Sigmoid colon (tissue), 4 donors: ENCODE measurements at regions not wholly inside any gene's neighbourhood (a gene's known extent, or its start where the extent isn't known, plus 50 kb on each side); places are given as distances from the start of the nearest gene placed in this dataset.

Experiments used
- EP300 ChIP-seq, 4 donors: sonication (generic); formaldehyde crosslinking; IDR thresholded peaks; one replicate each; pipeline ENCODE4 v1.6.1; 2017; ENCODE audit warnings: antibody characterized with exemption in 4 of 4
- POLR2A ChIP-seq, 2 donors: fragments of 450-650 bp; IDR thresholded peaks; one replicate each; pipeline ENCODE4 v1.6.1; 2016; ENCODE audit warnings: antibody characterized with exemption in 2 of 2, mild to moderate bottlenecking in 2 of 2, moderate library complexity in 2 of 2
- POLR2AphosphoS5 ChIP-seq, 4 donors: sonication (generic); formaldehyde crosslinking; IDR thresholded peaks; one replicate each; pipeline ENCODE4 v1.6.1; 2017; ENCODE audit warnings: antibody characterized with exemption in 4 of 4
- TF ChIP-seq, protein P1 (sequence below), 4 experiments: fragments of 450-650 bp in 3 of 4; fragments of 200-600 bp in 1 of 4; IDR thresholded peaks; one replicate each; pipeline ENCODE4 v1.5.1; 2016 to 2019; ENCODE audit warnings: antibody characterized with exemption in 4 of 4, mild to moderate bottlenecking in 3 of 4, moderate library complexity in 2 of 4

DNA sequence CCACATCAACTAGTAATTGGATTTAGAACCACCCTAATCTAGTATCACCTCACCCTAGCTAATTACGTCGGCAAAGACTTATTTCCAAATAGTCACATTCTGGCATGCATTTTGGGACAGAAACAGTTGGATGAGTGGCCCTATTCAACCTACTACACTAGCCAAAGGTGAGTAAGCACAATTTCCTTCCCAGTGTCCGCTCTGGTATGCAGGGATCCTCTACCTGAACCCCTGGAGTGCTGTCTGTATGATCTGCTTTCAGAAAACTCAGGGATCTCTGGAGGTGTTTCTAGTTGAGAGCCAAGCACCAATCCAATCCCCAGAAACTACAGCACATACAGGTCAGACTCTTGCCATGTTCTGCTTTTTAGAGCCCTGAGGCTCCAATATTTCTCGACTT lies 717.4 kb upstream of the MANEA start:
- TF ChIP-seq, protein P1, sequence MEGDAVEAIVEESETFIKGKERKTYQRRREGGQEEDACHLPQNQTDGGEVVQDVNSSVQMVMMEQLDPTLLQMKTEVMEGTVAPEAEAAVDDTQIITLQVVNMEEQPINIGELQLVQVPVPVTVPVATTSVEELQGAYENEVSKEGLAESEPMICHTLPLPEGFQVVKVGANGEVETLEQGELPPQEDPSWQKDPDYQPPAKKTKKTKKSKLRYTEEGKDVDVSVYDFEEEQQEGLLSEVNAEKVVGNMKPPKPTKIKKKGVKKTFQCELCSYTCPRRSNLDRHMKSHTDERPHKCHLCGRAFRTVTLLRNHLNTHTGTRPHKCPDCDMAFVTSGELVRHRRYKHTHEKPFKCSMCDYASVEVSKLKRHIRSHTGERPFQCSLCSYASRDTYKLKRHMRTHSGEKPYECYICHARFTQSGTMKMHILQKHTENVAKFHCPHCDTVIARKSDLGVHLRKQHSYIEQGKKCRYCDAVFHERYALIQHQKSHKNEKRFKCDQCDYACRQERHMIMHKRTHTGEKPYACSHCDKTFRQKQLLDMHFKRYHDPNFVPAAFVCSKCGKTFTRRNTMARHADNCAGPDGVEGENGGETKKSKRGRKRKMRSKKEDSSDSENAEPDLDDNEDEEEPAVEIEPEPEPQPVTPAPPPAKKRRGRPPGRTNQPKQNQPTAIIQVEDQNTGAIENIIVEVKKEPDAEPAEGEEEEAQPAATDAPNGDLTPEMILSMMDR (IDR thresholded peaks at IDR 0.05), result no peak
- TF ChIP-seq POLR2A (IDR thresholded peaks at IDR 0.05) (no peak), EP300 (IDR thresholded peaks at IDR 0.05) (no peak), POLR2AphosphoS5 (IDR thresholded peaks at IDR 0.05) (no peak)
